Activated T-helper 2 cell treated with anti-CD3 and anti-CD28 coated beads, Interferon-gamma antibody, Interleukin-2, Interleukin-4, amounts not matched to agents 10 μg/mL and 5 μg/mL and 100 μg/mL, durations not matched to agents 14 hours and 24 hours and 36 hours (primary cell): ENCODE measurements at regions not wholly inside any gene's neighbourhood (a gene's known extent, or its start where the extent isn't known, plus 50 kb on each side); places are given as distances from the start of the nearest gene placed in this dataset.

Experiments
- DNase-seq: peaks from one replicate; pipeline ENCODE4 v3.0.0; 2021; ENCODE audit warnings: low spot score
- H3K27ac Mint-ChIP-seq: one replicate; pipeline ENCODE4 v1.8.0; 2021; ENCODE audit warnings: mixed read lengths
- H3K27me3 Mint-ChIP-seq: one replicate; pipeline ENCODE4 v1.8.0; 2021; ENCODE audit warnings: low read depth, mixed read lengths
- H3K36me3 Mint-ChIP-seq: one replicate; pipeline ENCODE4 v1.8.0; 2021; ENCODE audit warnings: low read depth, mixed read lengths
- H3K4me1 Mint-ChIP-seq: one replicate; pipeline ENCODE4 v1.8.0; 2021; ENCODE audit warnings: low read depth, mixed read lengths
- H3K4me3 Mint-ChIP-seq: one replicate; pipeline ENCODE4 v1.8.0; 2021; ENCODE audit warnings: low read depth, mild to moderate bottlenecking, moderate library complexity, mixed read lengths
- H3K9me3 Mint-ChIP-seq: one replicate; pipeline ENCODE4 v1.8.0; 2021; ENCODE audit warnings: mixed read lengths
- intact Hi-C: fragments of 100-400 bp; cut with micrococcal nuclease; formaldehyde crosslinking; loops from one replicate; pipeline ENCODE4 v1.15.1; 2023

- Mint-ChIP-seq H3K9me3 (no peaks in the 10 kb centered on the region), H3K4me3 (no peak overlapping the region), H3K36me3 (no peaks in the 10 kb centered on the region), H3K27ac (no peak overlapping the region), H3K27me3 (peaks cover 2% of the 10 kb centered on the region), H3K4me1 (peaks cover 2% of the 10 kb centered on the region)
- peak; percentile 11 for DNase-seq
- intact Hi-C loops, result loop anchor here (1.0 kb wide), 1 partner anchor 279 kb away; no protein-coding TSS in a partner anchor
Measured at GRCh38 chr4:129362691-129363274, 266.8 kb downstream of the C4orf33 start.

GRCh38 chr4:129364747-129365452 lies 268.9 kb downstream of the C4orf33 start:
- Mint-ChIP-seq H3K4me3 (no peak overlapping the region), H3K9me3 (no peaks in the 10 kb centered on the region), H3K4me1 (peaks cover 2% of the 10 kb centered on the region), H3K36me3 (no peaks in the 10 kb centered on the region), H3K27me3 (peaks cover 2% of the 10 kb centered on the region), H3K27ac (no peak overlapping the region)
- intact Hi-C loops, result no loop called here
- DNase-seq, result no peak

DNA sequence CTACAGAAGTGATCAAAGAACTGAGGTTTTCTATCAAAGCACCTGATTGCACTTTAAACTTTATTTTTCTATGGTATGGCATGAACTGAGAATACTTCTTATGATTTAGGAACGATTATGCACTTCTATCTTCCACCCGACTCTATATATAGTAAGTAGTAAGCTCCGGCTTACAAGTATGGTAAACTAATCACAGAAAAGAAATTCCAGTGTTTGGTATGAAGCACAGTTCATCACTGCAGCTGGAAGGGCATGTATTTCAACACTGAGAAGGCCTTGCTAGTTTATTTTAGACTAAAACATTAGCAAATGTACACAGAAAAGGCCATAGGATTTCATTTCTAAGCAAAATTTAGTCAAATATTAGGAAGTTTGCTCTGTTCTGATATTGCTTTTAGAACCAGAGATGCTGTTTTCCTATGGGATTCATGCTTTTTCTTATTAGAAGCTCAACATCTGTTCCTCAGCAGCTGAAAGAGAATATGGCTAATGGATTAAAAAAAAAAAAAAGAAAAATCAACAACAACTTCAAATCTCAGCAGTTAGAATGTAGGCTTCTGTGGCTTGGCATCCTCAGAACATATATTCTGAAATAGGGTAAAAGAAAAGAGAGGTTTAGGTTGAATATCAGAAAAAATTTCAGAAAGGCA lies 273.5 kb downstream of the C4orf33 start:
- Mint-ChIP-seq H3K36me3 (no peaks in the 10 kb centered on the region), H3K4me1 (no peaks in the 10 kb centered on the region), H3K9me3 (no peaks in the 10 kb centered on the region), H3K27ac (no peak overlapping the region), H3K27me3 (no peaks in the 10 kb centered on the region), H3K4me3 (no peak overlapping the region)
- DNase-seq, result no peak
- intact Hi-C loops, result no loop called here

DNA sequence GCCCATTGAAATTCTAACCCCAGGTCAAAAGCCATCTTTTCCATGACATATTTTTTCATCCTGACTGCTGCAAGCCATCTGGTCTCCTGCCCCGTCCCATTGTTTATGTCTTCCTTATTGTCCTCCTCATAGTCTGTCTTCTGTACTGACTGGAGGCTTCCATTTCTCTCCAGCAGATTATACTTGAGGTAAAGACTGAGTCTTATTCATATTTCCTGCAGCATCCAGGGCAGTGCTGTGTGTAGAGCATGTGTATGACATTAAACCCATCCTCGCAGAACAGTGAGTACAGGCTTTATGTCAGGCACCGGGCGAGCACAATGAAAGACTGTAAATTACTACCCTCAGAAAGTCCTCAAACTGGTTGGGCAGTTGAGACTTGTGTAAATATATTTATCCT lies 275.1 kb downstream of the C4orf33 start:
- no peak overlapping the region for H3K4me3 Mint-ChIP-seq
- DNase-seq, result no peak
- no peaks in the 10 kb centered on the region for H3K27me3 Mint-ChIP-seq
- intact Hi-C loops, result no loop called here
- no peaks in the 10 kb centered on the region for H3K4me1 Mint-ChIP-seq
- H3K36me3 Mint-ChIP-seq, result no peaks in the 10 kb centered on the region
- no peaks in the 10 kb centered on the region for H3K9me3 Mint-ChIP-seq
- H3K27ac Mint-ChIP-seq, result no peak overlapping the region

DNA sequence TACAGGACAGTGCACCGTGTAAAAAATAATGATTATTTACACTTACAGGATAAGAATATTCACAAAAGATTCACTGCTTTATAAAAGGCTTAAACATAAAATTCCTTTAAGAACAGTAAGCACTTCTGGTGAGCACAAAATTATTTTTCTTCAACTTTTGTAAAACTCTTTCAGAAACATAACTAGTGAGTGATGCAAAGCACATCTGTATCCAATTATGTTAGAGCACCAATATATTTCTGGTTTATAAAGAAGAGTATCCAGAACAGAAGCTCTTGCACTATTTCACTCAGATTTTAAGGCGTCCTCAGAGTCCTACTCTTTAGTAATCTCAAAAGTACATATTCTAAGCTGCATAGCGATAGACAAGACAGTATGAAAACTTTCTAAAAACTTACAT lies 276.0 kb downstream of the C4orf33 start:
- H3K9me3 Mint-ChIP-seq, result no peaks in the 10 kb centered on the region
- H3K4me3 Mint-ChIP-seq, result no peak overlapping the region
- no peaks in the 10 kb centered on the region for H3K27me3 Mint-ChIP-seq
- H3K4me1 Mint-ChIP-seq, result no peaks in the 10 kb centered on the region
- H3K36me3 Mint-ChIP-seq, result no peaks in the 10 kb centered on the region
- no peak for DNase-seq
- no peak overlapping the region for H3K27ac Mint-ChIP-seq
- intact Hi-C loops, result no loop called here

DNA sequence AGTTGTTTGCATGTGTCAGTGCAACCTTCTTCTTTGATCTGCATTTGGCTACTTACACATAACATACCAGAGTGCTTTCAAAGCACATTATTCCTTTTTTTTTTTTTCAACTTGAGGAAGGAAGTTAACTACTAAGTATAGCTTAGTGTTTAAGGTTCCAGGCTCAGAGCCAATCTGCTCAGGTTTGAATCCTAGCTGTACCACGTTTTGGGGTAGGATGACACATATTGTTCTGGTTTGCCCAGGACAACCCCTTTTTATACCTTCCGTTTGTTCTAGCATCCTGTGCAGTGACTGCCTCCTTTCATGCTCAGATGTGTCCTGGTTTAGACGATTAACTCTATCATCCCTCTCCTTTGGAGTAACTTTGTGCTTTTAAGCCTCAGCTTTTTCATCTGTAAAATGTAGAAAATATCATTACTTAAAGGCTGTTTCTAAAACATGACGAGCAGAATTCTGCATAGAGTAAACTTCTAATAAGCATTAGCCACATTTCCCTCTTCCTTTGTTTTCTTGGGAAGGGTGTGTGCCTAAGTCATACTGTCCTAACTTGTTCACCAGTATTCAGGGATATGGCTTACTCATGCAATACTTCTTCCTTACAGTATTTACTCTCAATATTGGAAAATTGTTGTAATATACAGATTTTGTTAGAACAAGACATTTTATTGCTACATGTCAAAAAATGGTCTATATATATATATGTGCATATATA lies 281.3 kb downstream of the C4orf33 start:
- H3K36me3 Mint-ChIP-seq, result no peaks in the 10 kb centered on the region
- no peaks in the 10 kb centered on the region for H3K27me3 Mint-ChIP-seq
- no peaks in the 10 kb centered on the region for H3K4me1 Mint-ChIP-seq
- no peak overlapping the region for H3K27ac Mint-ChIP-seq
- DNase-seq, result no peak
- intact Hi-C loops, result no loop called here
- no peak overlapping the region for H3K4me3 Mint-ChIP-seq
- H3K9me3 Mint-ChIP-seq, result no peaks in the 10 kb centered on the region

- Mint-ChIP-seq H3K27ac (no peak overlapping the region), H3K27me3 (no peaks in the 10 kb centered on the region), H3K4me3 (no peak overlapping the region), H3K36me3 (no peaks in the 10 kb centered on the region), H3K9me3 (no peaks in the 10 kb centered on the region), H3K4me1 (no peaks in the 10 kb centered on the region)
- no peak for DNase-seq
- intact Hi-C loops, result no loop called here
Measured at GRCh38 chr4:129378364-129378763, 282.4 kb downstream of the C4orf33 start.

DNA sequence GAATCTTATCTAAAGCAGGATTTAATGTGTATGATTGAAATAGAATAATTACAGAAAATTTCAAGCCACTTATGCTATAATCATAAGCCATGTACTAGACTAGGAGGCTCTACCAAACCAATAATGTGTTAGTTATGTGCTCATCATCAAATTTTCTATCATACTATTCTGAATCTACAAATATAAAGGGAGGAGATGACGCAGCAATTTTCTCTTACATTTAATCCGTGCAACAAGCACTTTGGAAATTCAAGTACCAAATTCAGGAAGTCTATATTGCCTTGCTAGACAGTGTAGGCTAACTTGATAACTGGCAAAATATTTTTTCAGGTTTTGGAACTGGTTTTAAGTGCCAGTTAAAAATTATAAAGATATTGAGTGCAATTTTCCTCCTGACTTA lies 283.5 kb downstream of the C4orf33 start:
- Mint-ChIP-seq H3K9me3 (no peaks in the 10 kb centered on the region), H3K27ac (no peak overlapping the region), H3K36me3 (no peaks in the 10 kb centered on the region), H3K4me3 (no peak overlapping the region), H3K4me1 (no peaks in the 10 kb centered on the region), H3K27me3 (no peaks in the 10 kb centered on the region)
- no peak for DNase-seq
- intact Hi-C loops, result no loop called here

GRCh38 chr4:129384974-129385373 lies 289.0 kb downstream of the C4orf33 start:
- Mint-ChIP-seq H3K27ac (no peak overlapping the region), H3K36me3 (no peaks in the 10 kb centered on the region), H3K27me3 (no peaks in the 10 kb centered on the region), H3K9me3 (no peaks in the 10 kb centered on the region), H3K4me3 (no peak overlapping the region), H3K4me1 (no peaks in the 10 kb centered on the region)
- intact Hi-C loops, result no loop called here
- DNase-seq, result no peak

DNA sequence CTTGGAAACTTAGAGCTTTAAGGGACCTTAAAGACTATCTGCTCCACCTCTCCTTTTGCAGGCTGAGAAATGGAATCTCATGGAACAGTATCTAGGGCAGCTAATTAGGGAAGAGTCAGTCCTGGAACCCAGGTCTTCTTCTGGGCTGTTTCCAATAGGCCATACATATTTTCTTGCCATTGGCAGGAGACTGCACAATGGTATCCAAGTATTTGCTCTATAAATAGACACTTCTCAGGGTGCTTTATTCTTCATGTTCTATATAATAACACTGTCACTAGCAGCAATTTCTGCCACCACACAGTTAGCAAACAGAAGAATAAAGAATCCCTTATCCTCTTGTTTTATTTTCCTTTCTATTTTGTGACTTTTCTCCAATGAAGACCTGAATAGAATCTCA lies 291.7 kb downstream of the C4orf33 start:
- Mint-ChIP-seq H3K9me3 (no peaks in the 10 kb centered on the region), H3K27ac (no peak overlapping the region), H3K36me3 (no peaks in the 10 kb centered on the region), H3K27me3 (no peaks in the 10 kb centered on the region), H3K4me3 (no peak overlapping the region), H3K4me1 (no peaks in the 10 kb centered on the region)
- intact Hi-C loops, result no loop called here
- DNase-seq, result no peak

GRCh38 chr4:129393976-129394375 lies 298.0 kb downstream of the C4orf33 start:
- no peak overlapping the region for H3K27ac Mint-ChIP-seq
- no peak overlapping the region for H3K4me3 Mint-ChIP-seq
- no peaks in the 10 kb centered on the region for H3K36me3 Mint-ChIP-seq
- H3K4me1 Mint-ChIP-seq, result no peaks in the 10 kb centered on the region
- DNase-seq, result no peak
- H3K27me3 Mint-ChIP-seq, result no peaks in the 10 kb centered on the region
- H3K9me3 Mint-ChIP-seq, result peaks cover under 1% of the 10 kb centered on the region
- intact Hi-C loops, result no loop called here

DNA sequence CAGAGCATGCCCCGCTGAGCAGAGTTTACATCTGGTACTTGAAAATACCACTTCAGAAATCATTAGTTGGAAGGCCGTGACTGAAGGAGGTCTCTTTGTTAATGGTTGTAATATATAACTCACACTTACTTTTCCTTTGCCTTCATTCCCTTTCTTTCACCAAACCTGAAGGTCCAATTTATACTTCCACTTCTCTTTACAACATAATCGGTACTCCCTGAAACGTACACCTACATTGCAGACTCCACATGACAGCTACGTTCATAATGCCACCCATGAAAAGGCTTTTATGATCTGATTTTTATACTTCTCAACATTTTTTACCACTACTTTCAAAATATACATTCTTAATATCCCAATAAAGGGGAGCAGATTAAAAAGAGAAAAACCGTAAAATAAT lies 298.7 kb downstream of the C4orf33 start:
- intact Hi-C loops, result no loop called here
- Mint-ChIP-seq H3K9me3 (peaks cover 4% of the 10 kb centered on the region), H3K4me3 (no peak overlapping the region), H3K36me3 (no peaks in the 10 kb centered on the region), H3K27ac (no peak overlapping the region), H3K4me1 (no peaks in the 10 kb centered on the region), H3K27me3 (no peaks in the 10 kb centered on the region)
- DNase-seq, result no peak

GRCh38 chr4:129403848-129404247 lies 307.9 kb downstream of the C4orf33 start:
- intact Hi-C loops, result no loop called here

More at GRCh38 chr4:129403848-129404247, 307.9 kb downstream of the C4orf33 start:
- Mint-ChIP-seq H3K27ac (no peak overlapping the region), H3K27me3 (no peaks in the 10 kb centered on the region), H3K36me3 (no peaks in the 10 kb centered on the region), H3K9me3 (peaks cover 4% of the 10 kb centered on the region), H3K4me3 (no peak overlapping the region), H3K4me1 (no peaks in the 10 kb centered on the region)
- no peak for DNase-seq
